ENCODE measurements at regions not wholly inside any gene's neighbourhood (a gene's known extent, or its start where the extent isn't known, plus 50 kb on each side); places are given as distances from the start of the nearest gene placed in this dataset.

DNA sequence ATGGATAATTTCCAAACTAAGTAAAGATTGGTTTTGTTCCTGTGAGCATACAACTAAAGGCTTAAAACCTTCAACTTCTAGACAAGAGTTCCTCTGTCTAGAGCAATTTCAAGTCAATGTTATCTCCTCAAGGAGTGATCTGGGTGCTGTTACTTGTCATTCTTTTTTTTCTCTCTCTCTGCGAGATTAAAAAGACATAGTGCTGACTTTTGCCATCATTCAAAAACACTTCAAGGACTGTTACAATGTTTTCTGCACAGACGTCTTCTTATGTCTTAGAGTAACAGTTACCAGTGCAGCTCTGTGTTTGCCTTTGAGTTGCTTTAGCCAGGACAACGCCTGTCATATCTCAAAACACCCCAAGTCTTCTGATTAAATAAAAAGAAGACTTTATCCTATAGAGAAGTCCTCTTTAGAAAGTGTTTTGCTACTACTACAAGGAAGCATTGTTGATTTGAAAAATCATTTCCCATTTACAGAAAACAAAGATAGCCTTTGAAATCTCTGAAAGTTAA is 263.5 kb upstream of the FERD3L start:
- no peaks in the 10 kb centered on the region for H3K9me3 ChIP-seq
- H3K27me3 ChIP-seq (replicated peaks in 1 of 7) = no peaks in the 10 kb centered on the region
- intact Hi-C loops (cut with DNase I; ENCODE audit: low total_unique reads) = no loop called here
- no peaks in the 10 kb centered on the region for H3K4me1 ChIP-seq
- H3K36me3 ChIP-seq = no peaks in the 10 kb centered on the region
- no peak overlapping the region for H3K27ac ChIP-seq
- WGBS, 5 donors = 43 to 70% (median 60%) methylated on average over 3 of the region's 3 CpGs
- no peak for DNase-seq
- H3K4me3 ChIP-seq = no peak overlapping the region
- TF ChIP-seq POLR2A (IDR thresholded peaks at IDR 0.05) = no peak
- TF ChIP-seq POLR2AphosphoS5 (IDR thresholded peaks at IDR 0.05) = no peak
- TF ChIP-seq, protein P1, sequence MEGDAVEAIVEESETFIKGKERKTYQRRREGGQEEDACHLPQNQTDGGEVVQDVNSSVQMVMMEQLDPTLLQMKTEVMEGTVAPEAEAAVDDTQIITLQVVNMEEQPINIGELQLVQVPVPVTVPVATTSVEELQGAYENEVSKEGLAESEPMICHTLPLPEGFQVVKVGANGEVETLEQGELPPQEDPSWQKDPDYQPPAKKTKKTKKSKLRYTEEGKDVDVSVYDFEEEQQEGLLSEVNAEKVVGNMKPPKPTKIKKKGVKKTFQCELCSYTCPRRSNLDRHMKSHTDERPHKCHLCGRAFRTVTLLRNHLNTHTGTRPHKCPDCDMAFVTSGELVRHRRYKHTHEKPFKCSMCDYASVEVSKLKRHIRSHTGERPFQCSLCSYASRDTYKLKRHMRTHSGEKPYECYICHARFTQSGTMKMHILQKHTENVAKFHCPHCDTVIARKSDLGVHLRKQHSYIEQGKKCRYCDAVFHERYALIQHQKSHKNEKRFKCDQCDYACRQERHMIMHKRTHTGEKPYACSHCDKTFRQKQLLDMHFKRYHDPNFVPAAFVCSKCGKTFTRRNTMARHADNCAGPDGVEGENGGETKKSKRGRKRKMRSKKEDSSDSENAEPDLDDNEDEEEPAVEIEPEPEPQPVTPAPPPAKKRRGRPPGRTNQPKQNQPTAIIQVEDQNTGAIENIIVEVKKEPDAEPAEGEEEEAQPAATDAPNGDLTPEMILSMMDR (IDR thresholded peaks at IDR 0.05 in 8 of 11, conservative IDR thresholded peaks at IDR 0.05 in 3 of 11) = no peak

DNA sequence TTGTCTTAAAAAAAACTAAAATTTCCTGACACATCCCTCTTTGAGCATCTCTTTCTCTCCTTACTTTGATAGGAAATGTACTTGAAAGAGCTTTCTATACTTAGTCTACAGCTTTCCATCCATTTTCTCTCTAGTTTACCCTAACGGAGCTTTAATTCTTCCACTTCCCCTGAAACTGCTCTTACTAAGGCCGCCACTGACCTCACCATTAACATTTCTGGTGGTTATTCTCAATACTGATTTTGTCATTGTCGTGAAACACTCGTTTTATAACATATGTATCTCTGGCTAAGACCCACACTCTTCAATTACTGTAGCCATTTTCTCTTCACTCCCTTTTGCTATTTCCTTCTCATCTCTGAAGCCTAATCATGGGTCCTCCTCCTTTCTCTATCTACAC is 262.0 kb upstream of the FERD3L start:
- 49 to 78% (median 73%) methylated on average over 3 to 4 of the region's 4 CpGs for WGBS, 5 donors
- DNase-seq = no peak
- H3K9me3 ChIP-seq = no peaks in the 10 kb centered on the region
- no peak overlapping the region for H3K27ac ChIP-seq
- H3K4me3 ChIP-seq = no peak overlapping the region
- H3K36me3 ChIP-seq = no peaks in the 10 kb centered on the region
- H3K4me1 ChIP-seq = no peaks in the 10 kb centered on the region
- TF ChIP-seq, protein P1 (IDR thresholded peaks at IDR 0.05 in 8 of 11, conservative IDR thresholded peaks at IDR 0.05 in 3 of 11) = no peak
- TF ChIP-seq POLR2A (IDR thresholded peaks at IDR 0.05) (no peak), POLR2AphosphoS5 (IDR thresholded peaks at IDR 0.05) (no peak)
- intact Hi-C loops (cut with DNase I; ENCODE audit: low total_unique reads) = no loop called here
- no peaks in the 10 kb centered on the region for H3K27me3 ChIP-seq (replicated peaks in 1 of 7)

DNA sequence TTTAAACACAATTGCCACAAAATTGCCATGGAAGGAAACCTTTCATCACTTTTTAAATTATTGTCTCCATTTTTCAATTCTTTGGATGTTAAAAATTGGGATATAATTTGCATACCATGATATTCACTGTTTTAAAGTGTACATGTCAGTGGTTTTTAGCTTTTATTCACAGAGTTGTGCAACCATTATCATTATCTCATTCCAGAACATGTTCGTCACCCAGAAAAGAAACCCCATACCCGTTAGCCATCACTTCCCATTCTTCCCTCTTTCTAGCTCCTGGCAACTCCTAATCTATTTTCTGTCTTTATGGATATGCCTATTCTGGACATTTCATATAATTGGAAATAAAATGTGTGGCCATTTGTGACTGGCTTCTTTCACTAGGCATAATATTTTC is 260.3 kb upstream of the FERD3L start:
- intact Hi-C loops (cut with DNase I; ENCODE audit: low total_unique reads) = no loop called here
- no peaks in the 10 kb centered on the region for H3K4me1 ChIP-seq
- TF ChIP-seq, protein P1 (IDR thresholded peaks at IDR 0.05 in 8 of 11, conservative IDR thresholded peaks at IDR 0.05 in 3 of 11) = no peak
- no peak for TF ChIP-seq POLR2A (IDR thresholded peaks at IDR 0.05)
- no peak for TF ChIP-seq POLR2AphosphoS5 (IDR thresholded peaks at IDR 0.05)
- H3K27me3 ChIP-seq (replicated peaks in 1 of 7) = no peaks in the 10 kb centered on the region
- H3K4me3 ChIP-seq = no peak overlapping the region
- H3K27ac ChIP-seq = no peak overlapping the region
- no peaks in the 10 kb centered on the region for H3K36me3 ChIP-seq
- H3K9me3 ChIP-seq = no peaks in the 10 kb centered on the region
- 30 to 85% (median 62%) methylated on average over 2 of the region's 2 CpGs for WGBS, 5 donors
- no peak for DNase-seq

DNA sequence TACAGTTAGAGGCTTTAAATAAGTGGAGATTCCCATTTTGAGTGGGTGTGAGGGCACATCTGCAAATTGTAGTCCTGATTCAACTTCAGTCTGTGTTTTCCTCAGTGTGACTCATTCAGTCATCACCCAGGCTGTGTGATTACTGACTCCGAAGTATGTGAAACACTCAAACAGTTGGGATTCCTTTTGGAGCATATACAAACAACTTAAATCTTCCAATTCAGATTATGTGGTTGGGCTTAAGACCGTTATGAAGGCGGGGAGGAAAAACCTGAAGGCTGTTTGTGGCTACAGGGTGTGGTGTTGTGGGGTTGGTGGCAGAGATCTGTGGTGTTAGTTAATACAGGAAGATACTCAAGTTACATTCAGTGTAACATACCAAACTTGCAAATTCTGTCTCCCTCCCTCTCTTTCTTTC is 259.7 kb upstream of the FERD3L start:
- WGBS, 5 donors = 10 to 32% (median 14%) methylated on average over 3 of the region's 3 CpGs
- Histone ChIP-seq H3K27me3 (replicated peaks in 1 of 7) (no peaks in the 10 kb centered on the region), H3K4me1 (no peaks in the 10 kb centered on the region)

More for the DNA sequence above, 259.7 kb upstream of the FERD3L start:
- Histone ChIP-seq H3K27ac (no peak overlapping the region), H3K36me3 (no peaks in the 10 kb centered on the region), H3K9me3 (no peaks in the 10 kb centered on the region), H3K4me3 (no peak overlapping the region)
- TF ChIP-seq, protein P1 (IDR thresholded peaks at IDR 0.05 in 8 of 11, conservative IDR thresholded peaks at IDR 0.05 in 3 of 11) = no peak
- no peak for TF ChIP-seq POLR2A (IDR thresholded peaks at IDR 0.05)
- no peak for TF ChIP-seq POLR2AphosphoS5 (IDR thresholded peaks at IDR 0.05)
- intact Hi-C loops (cut with DNase I; ENCODE audit: low total_unique reads) = no loop called here
- DNase-seq = no peak
